GM19351 (cell line): ENCODE measurements at regions not wholly inside any gene's neighbourhood (a gene's known extent, or its start where the extent isn't known, plus 50 kb on each side); places are given as distances from the start of the nearest gene placed in this dataset.
"Not testable (repeated sequence)": the region's sequence is repeated elsewhere in the genome, so short reads cannot be mapped to it uniquely, and the experiment has no call there.

Experiments
- ATAC-seq: cut with Tn5 transposase; IDR thresholded peaks from one replicate; pipeline ENCODE4 v1.9.1; 2021; ENCODE audit warnings: mild to moderate bottlenecking, moderate library complexity; ENCODE audit not compliant: unreplicated experiment

- ATAC-seq: peak; percentile 85
Observed at GRCh38 chr6:82419132-82419581, 55.5 kb downstream of the TPBG start.

DNA sequence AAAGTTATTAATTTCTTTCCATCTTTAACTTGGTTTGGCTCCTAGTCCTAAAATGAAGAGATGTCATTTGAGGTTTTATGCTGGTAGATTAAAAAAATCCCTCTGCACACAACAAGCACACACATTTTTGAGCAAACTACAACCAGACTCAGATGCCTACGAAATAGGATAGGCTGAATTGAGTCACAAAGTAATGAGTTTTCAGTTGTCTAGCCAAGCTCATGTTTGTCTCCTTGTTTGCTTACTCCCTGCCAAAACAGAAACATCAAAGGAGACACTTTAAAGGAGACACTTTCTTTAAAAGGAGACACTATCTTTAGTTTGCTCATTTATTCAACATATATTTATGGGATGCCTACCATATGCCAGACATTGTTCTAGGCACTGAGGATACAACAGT is 56.2 kb downstream of the TPBG start:
- peak; percentile 38 for ATAC-seq

DNA sequence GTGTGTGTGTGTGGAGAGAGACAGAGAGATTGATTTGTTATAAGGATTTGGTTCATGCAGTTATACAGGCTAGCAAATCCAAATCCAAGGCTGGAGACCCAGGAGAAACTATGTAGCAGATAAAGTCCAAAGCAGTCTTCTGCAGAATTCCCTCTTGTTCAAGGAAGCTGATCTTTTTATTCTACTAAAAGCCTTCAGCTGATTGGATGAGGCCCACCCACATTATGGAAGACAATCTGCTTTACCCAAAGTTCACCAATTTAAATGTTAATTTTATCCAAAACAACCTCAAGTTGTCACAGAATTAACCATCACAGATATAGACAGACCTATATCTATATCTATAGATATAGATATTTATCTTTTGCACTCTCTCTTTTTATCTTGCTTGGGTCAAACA is 67.0 kb downstream of the TPBG start:
- ATAC-seq: no peak

- no peak for ATAC-seq
Observed at GRCh38 chr6:82436740-82437139, 73.1 kb downstream of the TPBG start.

DNA sequence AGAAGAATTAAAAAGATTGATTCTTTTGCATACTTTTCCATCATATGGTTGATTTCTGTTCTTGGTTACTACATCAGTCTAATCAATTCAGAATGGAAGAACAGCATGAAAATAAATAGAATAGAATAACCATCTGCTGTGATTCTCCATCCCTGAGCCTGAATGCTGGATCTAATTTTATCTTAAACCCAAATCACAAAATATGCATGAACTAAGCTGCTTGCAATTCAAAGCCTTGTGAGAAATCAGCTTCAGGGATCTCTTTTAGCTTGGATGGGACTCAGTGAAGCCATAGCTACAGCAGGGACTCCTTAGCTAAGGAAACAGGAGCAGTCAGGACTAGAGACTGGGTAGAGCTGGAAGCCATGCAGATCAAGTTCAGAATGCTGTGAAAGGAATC is 74.1 kb downstream of the TPBG start:
- no peak for ATAC-seq

DNA sequence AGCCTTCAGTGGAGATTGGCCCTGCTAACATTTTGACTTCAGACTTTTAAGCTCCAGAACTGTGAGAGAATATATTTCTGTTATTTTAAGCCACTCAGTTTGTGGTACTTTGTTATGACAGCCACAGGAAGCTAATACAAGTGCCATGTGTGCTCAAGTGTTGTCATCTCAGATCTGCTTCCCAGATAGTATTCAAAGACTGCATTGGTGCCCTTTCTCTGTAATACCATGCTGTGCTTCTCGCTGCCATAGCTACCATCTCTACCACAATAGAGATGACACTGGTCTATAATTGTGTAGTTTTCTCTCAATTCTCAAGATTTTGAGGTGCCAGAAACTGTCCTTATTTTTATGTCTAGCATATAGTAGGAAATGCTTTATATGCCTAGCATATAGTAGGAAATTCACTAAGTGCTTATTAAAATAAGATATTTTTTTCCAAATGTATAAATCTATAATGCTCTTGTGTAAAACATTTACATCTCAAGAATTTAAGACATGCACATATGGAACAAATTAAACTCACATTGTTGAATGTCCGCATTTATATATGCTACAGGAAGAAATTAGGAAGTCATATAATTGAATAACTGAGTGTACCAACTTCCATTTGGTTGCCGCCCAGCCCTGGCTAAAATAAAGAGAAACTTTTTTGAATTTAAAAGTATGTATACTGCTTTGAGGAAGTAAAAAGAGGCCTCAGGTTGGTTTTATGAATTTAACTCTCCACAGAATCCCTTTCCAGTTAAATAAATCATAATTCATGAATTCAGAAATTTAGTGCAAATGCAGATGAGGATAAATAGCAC is 77.6 kb downstream of the TPBG start:
- ATAC-seq: no peak

DNA sequence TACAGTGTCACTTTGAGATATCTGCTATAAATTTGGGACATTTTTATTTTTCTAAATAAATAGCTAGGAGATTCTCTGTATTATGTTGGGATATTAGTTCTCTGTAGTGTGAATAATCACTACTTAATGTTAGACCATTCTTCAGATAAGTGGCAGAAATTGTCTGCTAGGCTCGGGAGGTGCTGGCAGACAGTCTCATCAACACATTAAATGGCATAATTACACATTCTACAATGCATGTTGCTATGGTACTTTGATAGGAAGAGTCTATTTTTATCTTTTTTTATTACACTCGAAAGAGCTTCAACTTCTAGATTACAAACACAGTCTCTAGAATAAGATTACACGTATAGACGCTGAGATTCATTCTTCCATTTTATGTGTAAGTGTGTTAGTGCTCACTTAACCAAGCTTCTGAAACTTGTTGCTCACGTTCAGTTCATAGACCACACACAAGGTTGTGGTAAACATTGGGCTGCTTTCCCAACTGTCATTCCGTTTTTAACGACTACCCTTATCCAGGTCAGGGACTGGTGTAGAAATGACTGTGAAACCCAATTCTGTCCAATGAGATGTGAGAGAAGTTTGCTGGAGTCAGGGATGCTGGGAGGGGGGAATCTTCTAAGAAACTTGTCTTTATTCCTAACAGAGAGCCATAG is 78.6 kb downstream of the TPBG start:
- no peak for ATAC-seq

DNA sequence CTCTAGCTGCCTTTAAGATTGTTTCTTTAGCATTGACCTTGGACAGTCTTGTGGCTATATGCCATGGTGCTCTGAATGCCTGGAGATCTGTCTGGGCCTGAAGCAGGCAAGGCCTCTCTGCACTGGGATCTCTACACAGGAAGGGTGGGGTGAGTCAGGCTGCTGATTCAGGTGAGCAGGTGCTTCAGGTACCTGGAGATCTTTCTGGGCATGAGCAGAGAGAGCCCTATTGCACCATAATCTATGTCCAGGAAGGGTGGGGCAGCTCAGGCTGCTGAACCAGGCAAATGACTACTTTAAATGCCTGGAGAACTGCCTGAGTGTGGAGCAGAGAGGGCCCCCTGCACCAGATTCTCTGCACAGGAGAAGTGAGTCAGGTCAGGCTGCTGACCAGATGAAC is 94.5 kb downstream of the TPBG start:
- ATAC-seq: no peak

- ATAC-seq: no peak
Observed at GRCh38 chr6:82458705-82459104, 95.1 kb downstream of the TPBG start.

- ATAC-seq: no peak
Observed at GRCh38 chr6:82461536-82461935, 97.9 kb downstream of the TPBG start.

GRCh38 chr6:82467338-82467737 is 103.7 kb downstream of the TPBG start:
- ATAC-seq: no peak

- ATAC-seq: not testable (repeated sequence)
Observed at GRCh38 chr6:82470123-82470522, 106.5 kb downstream of the TPBG start.

- not testable (repeated sequence) for ATAC-seq
Observed at GRCh38 chr6:82475106-82475505, 111.5 kb downstream of the TPBG start.

DNA sequence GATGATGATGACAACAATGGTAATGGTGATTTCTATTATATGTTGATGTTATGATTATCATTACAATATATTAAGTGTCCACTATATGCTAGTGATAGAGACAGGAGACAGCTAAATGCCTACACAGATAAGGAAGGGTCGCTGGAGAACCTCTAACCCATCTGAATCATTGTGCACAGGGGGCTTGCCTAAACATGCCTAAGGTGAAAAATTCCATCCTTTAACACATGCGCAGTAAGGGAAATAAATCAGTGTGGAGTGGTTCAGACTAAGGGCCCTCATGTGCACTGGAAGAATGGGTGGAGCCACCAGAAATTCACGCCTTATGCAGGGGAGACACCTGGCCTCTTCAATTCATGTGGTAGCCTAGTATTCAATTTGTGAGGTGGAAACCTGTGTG is 120.4 kb downstream of the TPBG start:
- no peak for ATAC-seq

DNA sequence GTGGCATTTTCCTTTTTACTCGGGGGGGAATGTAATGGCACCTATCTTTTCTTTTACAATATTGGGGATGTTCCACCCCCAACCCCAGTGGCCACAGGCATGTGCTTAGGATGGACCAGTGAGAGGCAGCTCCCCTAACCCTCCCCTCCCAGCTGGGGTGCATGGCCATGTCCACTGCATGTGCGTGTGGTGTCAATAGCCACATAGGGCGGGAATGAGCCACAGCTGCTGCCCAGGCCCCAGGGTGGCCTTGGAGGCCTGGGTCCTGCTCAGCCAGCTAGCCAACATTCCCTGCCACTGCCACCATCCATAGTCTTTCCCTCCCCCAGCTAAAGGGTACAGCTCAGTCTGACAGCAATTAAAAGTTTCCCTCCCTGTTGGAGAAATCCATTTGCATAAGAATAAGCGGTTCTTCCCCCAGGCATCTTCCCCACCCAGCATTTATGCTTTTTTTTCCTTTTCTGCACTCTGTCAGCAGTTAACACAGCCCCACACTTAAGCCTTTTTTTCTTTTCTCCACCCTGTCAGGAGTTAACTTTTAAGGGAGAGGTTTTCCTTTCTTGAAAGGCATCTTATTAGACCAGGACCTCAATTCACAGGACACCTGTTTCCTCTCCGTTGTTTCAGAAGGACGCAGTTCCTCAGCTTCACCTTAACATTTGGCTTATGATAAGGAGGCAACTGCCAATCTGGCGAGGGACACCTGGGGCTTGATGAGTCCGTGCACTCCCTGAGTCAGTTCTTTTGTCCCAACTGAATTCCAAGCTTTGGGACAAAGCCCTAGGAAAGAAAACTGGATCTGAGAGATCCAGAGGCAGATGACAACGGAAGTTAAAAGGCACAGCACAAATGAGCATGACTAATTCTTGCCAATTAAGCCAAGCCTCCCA is 121.4 kb downstream of the TPBG start:
- ATAC-seq: no peak

- ATAC-seq: no peak
Observed at GRCh38 chr6:82487895-82488294, 124.3 kb downstream of the TPBG start.

DNA sequence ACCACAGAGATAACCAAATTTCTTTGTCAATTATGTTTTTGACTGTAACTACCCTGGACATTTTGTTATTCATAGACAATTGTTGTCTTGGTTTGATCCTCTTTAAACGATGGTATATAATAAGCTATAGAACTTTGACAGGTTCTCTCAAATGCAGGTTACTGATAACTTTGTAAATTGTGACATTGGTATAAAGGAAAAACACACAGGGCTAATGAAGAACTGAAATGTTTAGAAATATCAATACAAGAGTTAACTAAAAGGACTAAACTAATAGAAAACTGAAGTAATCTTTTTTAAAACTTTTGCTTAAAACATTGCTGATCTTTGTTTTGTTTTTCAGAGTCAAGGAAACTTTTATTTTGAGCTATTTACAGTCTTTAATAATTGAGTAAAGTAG is 124.8 kb downstream of the TPBG start:
- no peak for ATAC-seq

GRCh38 chr6:82492134-82492533 is 128.5 kb downstream of the TPBG start:
- no peak for ATAC-seq

DNA sequence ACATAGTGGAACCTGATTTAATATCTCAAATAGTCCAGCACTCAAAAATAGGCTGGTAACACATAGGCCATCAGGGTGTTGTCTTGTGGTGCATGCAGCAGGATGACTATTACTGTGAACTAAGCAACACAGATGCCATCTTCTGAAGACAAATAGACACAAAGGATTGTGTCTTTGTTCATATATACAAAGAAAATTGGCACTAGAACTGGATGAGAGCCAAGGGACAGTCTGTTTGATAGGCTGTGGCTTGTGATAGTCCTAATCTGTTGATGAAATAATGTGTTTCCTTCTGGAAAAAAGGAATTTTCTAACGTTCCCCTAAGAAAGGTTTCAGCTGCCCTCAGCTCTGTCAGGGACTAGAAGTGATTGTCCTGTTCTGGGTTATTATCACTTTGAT is 129.8 kb downstream of the TPBG start:
- no peak for ATAC-seq

DNA sequence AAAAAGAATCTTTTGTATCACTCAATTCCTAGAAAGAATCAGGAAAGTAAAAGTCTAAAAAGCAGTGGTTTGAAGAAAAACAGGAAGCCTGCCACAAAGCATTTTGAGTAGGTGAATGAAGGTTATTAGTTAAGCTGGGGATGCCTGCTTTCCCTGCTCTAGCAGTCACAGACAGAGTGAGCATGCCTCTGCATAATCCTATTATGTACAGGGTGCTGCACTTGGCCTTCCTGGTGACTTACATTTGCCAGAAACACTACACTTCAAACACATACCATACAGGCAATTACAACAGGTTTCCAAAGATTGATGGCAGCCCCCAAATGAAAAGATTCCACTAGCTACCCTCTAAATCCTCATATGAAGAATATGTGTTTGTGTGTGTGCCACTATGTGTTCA is 130.8 kb downstream of the TPBG start:
- no peak for ATAC-seq

GRCh38 chr6:82501901-82502300 is 138.3 kb downstream of the TPBG start:
- not testable (repeated sequence) for ATAC-seq
